ENCODE measurements at regions not wholly inside any gene's neighbourhood (a gene's known extent, or its start where the extent isn't known, plus 50 kb on each side); places are given as distances from the start of the nearest gene placed in this dataset.

- DNase-seq (ENCODE audit: low spot score) = no peak
Observed at GRCh38 chr6:24031496-24031895, 94.5 kb upstream of the NRSN1 start.

DNA sequence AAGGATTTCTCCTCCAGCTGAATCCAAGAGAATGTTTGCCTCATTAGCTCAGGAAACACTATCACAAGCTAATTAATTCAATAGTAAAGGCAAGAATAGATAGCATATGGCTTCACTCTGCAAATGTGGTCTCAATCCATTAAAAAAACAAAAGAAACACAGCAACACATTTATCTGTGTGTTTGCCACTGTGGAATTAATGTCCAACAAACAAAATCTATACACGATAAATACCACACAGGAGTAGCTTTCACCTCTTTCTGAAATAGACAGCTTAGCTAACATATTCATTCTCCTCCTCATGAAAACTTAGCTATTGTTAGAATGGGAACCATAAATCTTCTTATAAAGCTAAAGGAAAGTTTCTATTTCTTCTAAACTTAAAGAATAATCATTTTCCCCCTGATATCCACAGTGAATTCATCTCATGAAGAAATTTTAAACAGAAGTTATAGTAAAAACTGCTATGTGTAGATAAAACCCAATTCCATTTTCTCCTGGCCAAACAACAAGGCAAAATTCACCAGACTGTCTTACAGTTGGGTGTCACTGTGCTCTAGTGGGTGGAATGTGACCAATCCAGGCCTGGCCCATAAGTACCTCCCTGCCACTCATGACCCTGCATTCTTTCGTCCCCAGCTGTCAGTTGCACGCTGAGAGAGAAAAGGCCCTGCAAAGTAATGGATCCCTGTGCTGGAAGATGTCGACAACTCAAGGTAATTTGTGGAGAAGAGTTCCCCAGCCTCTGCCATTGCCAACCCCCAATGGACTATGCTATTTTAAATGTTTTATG lies 92.9 kb upstream of the NRSN1 start:
- DNase-seq (ENCODE audit: low spot score) = no peak

- no peak for DNase-seq (ENCODE audit: low spot score)
Observed at GRCh38 chr6:24043848-24044247, 82.2 kb upstream of the NRSN1 start.

DNA sequence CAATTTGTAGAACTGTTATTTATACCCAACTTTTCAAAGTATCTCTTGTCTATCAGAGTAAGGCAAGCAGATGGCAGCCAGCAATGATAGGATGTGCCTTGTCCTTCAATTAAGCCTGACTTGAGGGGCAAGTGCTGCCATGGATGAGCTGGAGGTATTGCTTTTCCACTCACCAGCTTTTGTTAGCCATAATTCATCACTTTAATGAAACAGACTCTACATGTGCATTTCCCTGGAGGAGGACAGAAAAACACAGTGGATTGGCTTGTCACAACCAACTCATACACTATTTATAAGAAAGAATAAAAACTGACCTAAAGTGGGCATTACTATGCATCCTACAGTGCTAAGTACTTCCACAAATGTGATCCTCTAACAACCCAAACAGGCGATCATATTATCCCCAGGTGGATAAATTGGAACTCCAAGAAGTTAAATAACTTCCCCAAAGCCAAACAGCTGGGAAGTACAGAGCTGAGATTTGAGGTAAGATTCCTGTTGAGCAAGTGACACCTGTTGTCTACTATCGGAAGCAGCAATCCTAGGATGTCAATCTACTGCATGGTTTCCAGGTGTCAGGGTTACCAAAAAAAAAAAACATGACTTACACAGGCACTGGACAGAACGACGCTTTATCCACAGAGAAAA lies 73.9 kb upstream of the NRSN1 start:
- no peak for DNase-seq (ENCODE audit: low spot score)

- no peak for DNase-seq (ENCODE audit: low spot score)
Observed at GRCh38 chr6:24052590-24052961, 73.4 kb upstream of the NRSN1 start.

GRCh38 chr6:24053057-24053456 lies 73.0 kb upstream of the NRSN1 start:
- DNase-seq (ENCODE audit: low spot score) = no peak

GRCh38 chr6:24054388-24054787 lies 71.6 kb upstream of the NRSN1 start:
- DNase-seq (ENCODE audit: low spot score) = no peak

- no peak for DNase-seq (ENCODE audit: low spot score)
Observed at GRCh38 chr6:24056567-24056966, 69.4 kb upstream of the NRSN1 start.

DNA sequence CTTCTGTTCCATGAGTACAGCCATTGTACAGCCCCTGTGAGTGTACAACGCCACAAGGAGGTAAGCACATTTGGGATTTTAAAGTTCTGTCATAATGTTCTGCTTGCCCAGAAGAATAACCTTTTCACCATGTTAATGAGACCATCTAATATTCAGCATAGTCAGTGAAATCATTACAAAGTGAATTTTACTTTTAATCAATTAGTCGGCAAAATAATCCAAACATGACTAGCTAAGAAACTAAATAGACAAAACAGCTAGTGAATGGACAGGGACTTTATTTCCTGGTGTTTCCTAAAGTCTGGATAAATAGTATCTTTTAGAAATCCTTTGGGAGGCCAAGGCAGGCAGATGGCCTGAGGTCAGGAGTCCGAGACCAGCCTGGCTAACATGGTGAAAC lies 69.0 kb upstream of the NRSN1 start:
- DNase-seq (ENCODE audit: low spot score) = no peak

DNA sequence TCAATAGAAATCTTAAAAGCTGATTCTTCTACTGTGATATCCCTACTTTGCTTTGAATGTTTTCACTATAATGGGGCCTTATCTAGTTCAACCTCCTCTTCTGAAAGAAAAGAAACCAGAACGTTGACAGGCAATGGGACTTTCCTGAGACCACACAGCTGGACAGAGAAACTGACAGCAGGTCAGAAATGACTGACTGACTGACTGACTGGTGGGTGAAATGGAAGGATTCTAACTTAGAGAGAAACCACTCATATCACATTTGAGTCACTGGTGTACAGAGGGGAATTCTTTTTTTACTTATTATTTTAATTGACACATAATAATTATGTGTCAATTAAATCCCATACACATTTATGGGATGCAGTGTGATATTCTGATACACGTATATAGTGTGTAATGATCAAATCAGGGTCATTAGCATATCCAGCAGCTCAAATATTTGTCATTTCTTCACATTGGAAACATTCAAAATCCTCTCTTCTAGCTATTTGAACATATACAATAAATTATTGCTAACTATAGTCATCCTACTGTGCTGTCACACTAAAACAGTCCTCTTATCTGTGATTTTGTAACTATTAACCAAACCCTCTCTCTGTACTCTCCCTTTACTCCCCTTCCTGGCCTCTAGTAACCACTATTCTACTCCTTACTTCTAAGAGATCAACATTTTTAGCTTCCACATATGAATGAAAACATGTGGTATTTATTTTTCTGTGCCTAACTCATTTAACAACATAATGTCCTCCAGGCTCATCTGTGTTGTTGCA lies 64.8 kb upstream of the NRSN1 start:
- DNase-seq (ENCODE audit: low spot score) = no peak

GRCh38 chr6:24064106-24064505 lies 61.9 kb upstream of the NRSN1 start:
- no peak for DNase-seq (ENCODE audit: low spot score)

DNA sequence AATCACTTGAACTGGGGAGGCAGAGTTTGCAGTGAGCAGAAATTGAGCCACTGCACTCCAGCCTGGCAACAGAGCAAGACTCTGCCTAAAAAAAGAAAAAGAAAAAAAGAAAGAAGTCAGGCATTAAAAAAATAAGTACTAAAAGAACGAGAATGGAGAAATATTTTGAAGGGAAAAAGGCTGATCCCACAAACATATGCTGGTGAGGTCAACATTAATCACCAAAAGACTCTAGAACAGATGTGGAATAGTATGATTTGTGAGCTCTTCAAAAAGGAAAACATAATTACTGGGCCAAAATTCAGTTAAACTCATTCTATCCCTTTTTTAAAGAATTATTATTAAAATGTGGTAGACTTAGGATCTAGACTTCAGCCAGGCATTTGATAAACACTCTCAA lies 61.2 kb upstream of the NRSN1 start:
- no peak for DNase-seq (ENCODE audit: low spot score)

GRCh38 chr6:24069526-24069925 lies 56.5 kb upstream of the NRSN1 start:
- DNase-seq (ENCODE audit: low spot score) = no peak

DNA sequence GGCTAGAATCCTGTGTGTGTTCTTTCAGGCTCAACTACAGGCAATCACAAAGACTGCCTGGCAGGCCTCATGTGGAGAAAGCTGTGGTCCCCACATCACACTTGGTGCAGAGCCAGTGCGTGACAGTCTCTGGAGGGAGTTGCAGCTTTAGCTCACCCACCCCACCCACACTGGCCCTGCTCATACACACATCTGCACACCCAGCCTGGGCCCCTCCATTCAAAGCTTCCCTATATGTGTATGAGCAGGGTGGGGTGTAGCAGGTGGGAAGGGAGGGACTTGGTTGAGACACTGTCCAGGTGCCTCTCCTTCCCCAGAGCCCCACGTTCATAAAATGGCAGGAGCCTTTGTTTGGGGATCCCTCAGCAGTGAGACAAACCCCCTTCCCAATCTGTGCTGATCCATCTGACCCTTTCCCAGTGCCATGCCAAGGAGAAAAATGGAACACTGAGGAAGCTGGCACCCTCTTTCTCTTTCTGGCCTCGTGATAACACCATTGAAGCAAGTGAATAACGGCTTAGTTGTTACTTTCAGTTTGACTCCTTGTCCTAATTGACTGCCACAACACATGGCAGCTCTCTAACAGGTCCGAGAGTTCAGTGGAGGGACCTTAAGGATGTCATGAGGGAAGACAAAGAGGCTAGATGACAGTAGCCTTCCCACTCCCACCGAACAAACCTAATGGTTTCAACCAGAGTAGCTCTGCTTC lies 53.8 kb upstream of the NRSN1 start:
- DNase-seq (ENCODE audit: low spot score) = no peak

GRCh38 chr6:24076011-24076410 lies 50.0 kb upstream of the NRSN1 start:
- DNase-seq (ENCODE audit: low spot score) = no peak

Data from ecto neural progenitor cell (in vitro differentiated cells).